Stimulated activated naive CD4-positive, alpha-beta T cell treated with Interleukin-2 at 50 U/mL for 16 hours (primary cell): ENCODE measurements at regions not wholly inside any gene's neighbourhood (a gene's known extent, or its start where the extent isn't known, plus 50 kb on each side); places are given as distances from the start of the nearest gene placed in this dataset.

Source experiments
- DNase-seq: peaks from one replicate; lab custom pipeline; 2025; lab: John Stamatoyannopoulos, UW

DNA sequence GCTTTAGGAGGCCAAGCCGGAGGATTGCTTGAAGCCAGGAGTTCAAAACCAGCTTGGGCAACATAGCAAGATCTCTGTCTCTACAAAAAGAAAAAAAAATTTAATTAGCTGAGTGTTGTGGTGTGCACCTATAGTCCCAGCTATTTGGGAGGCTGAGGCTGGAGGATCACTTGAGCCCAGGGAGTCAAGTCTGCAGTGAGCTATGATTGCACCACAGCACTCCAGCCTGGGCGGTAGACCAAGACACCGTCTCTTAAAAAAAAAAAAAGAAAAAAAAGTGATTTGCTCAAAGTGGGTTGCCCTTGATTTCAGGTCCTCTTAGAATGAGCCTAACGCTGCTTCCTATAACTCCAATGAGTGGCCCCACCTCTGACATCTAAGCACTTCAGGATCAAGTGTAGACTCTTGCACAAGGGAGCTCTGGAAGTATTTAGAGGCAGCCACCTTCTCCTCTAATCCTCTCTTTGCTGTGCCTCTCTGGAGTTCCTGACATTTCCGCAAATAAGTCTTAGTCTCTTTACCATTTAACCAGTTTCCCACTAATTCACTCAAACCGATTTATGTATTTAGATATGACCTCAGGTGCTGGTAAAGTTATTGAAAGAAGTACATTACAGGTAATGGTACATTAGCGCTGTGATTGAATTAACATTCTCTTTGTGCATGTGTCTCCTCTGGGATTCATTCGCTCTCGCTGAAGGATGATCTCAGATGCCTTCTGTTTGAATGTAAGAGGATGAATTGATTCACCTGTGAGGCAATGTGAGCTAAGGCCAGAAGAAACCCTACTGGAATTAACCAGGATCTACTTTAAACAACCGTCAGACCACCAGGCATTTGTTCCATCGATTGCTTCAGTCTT lies 60.8 kb upstream of the CELF2 start:
- DNase-seq = no peak

DNA sequence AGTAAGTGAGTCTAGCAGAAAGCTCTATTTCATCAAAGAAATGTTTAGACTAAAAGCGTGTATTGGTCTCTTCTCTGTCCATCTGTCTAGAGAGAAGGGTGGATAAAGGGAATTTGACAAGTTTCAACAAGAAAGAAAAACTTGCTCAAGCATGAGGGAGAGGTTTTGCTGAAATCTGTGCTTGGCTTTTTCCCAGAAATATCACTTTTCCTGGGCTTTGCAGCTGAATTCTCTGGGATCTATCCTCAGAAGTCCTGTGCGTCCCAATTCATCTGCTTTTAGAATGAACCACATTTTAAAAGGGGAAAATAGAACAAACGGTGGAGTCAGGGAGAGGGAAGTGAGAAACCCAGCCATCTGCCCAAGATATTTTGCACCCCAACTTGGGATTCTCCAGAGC lies 59.6 kb upstream of the CELF2 start:
- DNase-seq = no peak

DNA sequence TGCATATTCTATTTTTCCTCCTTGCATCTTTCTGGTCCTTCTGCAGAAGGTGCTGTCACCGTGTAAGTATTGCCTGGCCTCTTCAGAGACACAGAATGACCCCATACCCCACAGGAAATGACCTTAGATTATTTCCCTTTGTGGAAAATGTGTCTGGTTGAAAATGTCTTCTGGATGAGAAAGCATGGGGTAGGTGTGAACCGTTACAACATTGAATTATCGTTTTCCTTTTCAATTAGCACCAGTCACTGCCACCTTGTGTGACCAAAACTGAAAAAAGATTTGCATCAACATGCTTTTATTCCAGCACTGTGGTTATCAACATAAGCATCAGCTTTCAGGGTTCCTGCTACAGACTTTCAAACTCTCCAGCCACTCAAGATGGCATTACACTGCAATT lies 58.0 kb upstream of the CELF2 start:
- DNase-seq = no peak

- no peak for DNase-seq
These were observed 57.1 kb upstream of the CELF2 start for GRCh38 chr10:10960534-10960933.

DNA sequence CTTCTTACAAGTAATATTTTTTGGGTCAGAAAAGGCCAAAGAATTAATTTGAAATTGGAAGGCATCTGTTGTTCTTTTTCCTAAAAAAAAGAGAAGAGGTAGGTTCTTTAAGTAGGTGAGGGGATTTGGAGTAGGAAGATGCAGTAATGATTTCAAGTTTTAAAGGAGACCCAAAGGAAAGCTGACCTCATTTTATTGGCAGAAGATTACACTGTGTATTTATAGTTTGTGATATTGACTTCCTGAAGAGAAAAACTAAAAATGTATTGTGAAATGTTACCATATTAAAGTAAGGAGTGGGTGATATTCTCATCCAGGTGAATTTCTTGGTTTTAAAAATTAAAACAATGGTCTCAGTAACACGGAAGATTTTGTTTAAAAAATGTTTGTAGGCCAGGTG lies 56.6 kb upstream of the CELF2 start:
- no peak for DNase-seq

DNA sequence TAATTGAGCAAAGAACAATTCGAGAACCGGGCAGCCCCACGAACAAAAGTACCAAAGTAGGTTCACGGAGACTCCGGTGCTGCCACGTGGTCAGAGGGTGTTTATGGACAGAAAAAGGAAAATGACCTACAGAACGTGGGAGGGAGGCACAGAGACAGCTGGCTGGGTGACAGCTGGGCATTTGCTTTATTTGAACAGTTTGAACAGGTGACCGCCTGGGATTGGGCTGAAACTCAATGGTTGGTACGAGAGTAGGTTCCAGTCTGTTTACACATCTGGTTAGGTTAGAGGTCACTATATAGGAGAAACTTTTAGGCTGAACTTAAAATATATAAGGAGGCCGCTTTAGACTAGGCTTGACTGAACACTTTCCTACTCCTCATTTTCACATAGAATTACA lies 50.6 kb upstream of the CELF2 start:
- DNase-seq = no peak

DNA sequence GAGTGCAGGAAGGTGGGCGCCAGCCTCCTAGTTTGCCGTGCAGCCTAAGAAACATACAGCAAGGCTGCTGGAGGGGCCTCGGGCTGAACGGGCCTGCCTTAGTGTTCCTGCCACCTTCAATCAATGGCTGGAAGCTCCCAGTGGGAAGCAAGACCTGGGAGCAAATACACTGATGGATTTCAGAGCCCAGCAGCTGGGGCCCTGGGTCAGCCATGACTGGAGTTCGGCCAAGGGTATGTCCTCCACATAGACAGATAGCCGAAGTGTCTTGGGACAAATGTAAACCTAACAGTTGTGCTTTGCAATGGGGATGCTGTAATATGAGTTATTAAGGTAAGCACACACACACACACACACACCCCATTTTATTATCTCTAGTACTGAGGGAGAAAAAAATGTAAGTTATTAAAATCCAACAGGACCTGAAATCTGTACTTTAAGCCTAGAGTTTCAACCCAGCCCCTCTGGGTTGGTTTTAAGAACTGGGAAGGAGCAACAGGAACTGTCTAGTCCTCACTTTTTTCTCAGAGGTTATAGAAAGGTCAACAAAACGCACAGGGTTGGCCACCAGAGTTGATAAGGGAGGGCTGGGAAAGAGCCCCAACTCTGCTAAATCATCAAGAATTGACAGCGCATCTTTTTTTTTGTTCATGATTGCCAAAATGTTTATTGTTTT lies 50.0 kb upstream of the CELF2 start:
- no peak for DNase-seq
